ENCODE measurements at regions not wholly inside any gene's neighbourhood (a gene's known extent, or its start where the extent isn't known, plus 50 kb on each side); places are given as distances from the start of the nearest gene placed in this dataset.

DNA sequence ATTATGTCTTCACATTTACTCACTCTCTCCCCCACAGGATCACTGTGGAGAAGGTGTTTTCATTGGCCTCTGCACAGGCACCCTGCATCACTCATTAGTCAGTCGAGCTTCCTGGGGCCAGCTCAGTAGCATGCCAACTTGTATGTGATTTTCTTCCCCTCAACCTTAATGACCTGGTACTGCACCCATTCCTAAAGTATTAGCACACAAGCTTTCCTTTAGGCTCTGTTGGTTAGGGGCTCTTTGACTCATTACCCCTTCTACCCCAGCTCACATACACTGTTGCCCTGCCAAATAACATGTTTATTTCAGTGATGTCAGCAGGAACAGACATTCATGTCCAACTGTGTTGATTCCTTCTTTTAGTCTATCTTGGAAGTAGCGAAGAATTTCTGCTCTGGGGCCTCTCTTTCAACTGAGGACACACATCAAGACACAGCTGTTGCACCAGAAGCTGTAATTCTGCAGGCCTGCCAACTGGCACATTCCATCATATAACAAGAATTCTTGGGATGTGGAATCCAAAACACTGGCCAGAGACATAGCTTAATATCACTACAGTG is 603.5 kb upstream of the ADAMTS5 start:
- TF ChIP-seq, protein P1, sequence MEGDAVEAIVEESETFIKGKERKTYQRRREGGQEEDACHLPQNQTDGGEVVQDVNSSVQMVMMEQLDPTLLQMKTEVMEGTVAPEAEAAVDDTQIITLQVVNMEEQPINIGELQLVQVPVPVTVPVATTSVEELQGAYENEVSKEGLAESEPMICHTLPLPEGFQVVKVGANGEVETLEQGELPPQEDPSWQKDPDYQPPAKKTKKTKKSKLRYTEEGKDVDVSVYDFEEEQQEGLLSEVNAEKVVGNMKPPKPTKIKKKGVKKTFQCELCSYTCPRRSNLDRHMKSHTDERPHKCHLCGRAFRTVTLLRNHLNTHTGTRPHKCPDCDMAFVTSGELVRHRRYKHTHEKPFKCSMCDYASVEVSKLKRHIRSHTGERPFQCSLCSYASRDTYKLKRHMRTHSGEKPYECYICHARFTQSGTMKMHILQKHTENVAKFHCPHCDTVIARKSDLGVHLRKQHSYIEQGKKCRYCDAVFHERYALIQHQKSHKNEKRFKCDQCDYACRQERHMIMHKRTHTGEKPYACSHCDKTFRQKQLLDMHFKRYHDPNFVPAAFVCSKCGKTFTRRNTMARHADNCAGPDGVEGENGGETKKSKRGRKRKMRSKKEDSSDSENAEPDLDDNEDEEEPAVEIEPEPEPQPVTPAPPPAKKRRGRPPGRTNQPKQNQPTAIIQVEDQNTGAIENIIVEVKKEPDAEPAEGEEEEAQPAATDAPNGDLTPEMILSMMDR (IDR thresholded peaks at IDR 0.05; ENCODE audit: low read depth, low read length, poor library complexity, severe bottlenecking): no peak
- TF ChIP-seq EZH2phosphoT487 (IDR thresholded peaks at IDR 0.05; ENCODE audit: borderline replicate concordance, low read length): no peak
